GM23248 (cell line): ENCODE measurements at regions not wholly inside any gene's neighbourhood (a gene's known extent, or its start where the extent isn't known, plus 50 kb on each side); places are given as distances from the start of the nearest gene placed in this dataset.

Experiments used
- EZH2 ChIP-seq: fragments of 200-600 bp; sonication (generic); IDR thresholded peaks from 2 replicates; pipeline ENCODE4 v1.6.1; 2018; ENCODE audit warnings: antibody characterized with exemption, mild to moderate bottlenecking; ENCODE audit not compliant: insufficient read depth, poor library complexity, severe bottlenecking
- EZH2phosphoT487 ChIP-seq: fragments of 200-600 bp; sonication (generic); IDR thresholded peaks from 2 replicates; pipeline ENCODE4 v1.6.1; 2018; ENCODE audit warnings: antibody characterized with exemption, moderate library complexity, mild to moderate bottlenecking, low read depth; ENCODE audit not compliant: insufficient read depth

DNA sequence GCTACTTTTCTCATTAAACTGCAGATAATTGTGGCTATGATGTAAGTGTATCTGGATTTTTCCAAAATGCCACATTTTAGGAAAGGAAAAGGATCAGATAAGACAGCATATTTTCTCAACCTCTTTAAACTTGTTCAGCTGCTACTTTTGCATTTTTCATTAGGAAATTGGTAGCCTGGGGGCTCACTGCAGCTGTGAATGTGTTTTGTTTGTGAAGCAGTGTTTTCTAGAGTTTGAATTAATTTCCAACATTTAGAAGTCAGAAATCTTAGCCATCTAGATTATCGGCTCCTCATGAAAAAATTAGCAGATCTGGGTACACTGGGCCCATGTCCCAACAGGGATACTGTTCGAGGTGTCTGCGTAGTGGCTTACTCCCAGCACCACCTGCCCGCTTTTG lies 56.3 kb upstream of the ZDBF2 start:
- TF ChIP-seq EZH2 (no peak), EZH2phosphoT487 (no peak)
